ENCODE measurements at regions not wholly inside any gene's neighbourhood (a gene's known extent, or its start where the extent isn't known, plus 50 kb on each side); places are given as distances from the start of the nearest gene placed in this dataset.

DNA sequence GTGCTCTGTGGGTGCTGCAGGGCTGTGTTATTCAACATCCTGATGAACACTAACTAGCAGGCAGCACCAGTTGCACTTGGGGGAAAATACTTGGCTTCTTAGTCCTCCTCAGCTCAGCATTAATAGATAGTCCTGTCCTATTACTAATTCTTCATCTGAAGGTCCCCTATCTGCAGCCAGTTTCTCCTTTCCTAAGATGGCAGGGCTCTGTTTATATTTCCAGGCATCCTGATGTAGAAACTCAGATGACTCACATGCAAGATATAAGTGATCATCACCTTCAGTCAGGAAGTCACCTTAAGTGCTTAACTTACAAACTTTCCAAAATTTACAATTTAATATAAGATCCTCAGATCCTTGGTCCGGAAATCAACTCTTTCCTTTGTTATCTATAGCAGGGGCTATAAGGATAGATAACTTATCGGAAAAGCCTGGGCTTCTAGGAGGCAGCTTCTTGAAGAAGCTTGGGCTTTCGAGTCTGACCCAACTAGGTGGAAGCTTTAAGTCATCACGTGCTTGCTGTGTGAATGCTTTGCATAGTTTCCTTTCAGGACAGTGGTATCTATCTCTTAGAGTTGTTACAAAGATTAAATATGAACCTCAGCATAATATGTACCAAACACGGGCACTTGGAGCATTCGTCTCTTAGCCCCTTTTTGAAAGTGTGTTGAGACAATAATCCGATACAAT lies 181.0 kb upstream of the GRIP1 start:
- no peak for DNase-seq

GRCh38 chr12:66860752-66861750 lies 182.2 kb upstream of the GRIP1 start:
- DNase-seq: peak; percentile 19 to 26

DNA sequence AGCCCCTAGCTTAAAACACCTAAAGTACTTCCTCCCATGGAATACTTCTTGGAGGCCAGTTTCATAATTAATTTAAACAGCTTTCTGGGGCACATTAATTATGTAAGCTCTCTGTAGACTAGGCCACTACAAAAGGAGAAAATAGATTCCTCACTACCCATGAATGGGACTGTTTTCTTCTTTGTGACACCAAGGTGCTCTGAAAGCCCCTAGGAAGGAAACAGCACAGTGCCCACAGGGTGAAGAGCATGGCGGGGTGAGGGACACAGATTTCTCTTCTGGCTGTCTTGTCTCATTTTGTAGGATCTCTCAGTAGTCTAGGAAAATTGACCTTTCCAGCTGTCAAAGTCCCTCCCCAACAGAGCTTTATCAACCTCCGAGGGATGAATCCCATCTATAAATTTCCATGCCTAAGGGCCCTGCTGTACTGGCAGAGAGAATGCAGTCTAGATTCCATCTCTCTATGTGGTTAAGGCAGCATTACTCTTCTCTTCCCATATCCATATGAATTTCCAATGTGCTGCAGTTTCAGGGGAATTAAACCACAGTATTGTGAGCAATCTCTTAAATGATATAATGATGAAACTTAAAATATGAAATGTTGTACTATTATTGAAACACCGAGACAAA lies 183.6 kb upstream of the GRIP1 start:
- no peak for DNase-seq

GRCh38 chr12:66863276-66863675 lies 184.4 kb upstream of the GRIP1 start:
- DNase-seq: no peak

DNA sequence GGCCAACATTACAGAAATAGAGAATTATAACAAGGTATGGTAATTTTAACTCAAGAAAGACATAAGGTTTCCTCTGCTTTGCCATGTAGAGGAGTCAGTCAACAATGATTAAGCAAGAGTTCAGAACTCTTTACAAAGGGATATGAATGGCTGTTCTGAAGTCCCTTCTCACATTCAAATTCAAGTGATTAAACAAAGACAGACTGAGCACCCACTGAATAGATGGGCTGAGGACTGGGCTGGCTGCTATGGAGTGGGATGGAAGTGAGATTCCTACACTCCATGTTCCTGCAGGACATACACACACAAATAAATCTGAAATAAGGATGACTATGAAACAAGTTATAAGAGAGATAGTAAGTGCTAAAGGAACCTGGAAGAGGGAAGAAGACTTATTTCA lies 199.0 kb upstream of the GRIP1 start:
- DNase-seq: no peak

DNA sequence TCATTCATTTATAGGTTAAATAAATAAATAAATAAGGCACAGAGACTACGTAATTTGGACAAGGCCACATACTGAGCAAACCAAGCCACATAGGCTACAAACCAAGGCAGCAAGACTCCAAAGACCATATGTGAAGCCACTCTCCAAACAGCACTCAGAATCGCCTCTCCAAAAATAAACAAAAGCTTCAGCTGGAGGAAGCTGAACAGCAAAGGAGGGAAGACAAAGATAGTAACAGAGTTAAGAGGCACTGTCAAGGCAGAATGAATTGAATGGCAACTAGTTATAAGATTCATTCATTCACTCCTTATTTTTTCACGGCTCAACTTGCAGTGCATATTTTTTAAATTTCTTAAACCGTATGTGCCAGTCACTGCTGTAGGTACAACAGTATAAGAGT lies 200.5 kb upstream of the GRIP1 start:
- no peak for DNase-seq

GRCh38 chr12:66881386-66881785 lies 202.5 kb upstream of the GRIP1 start:
- DNase-seq: no peak

DNA sequence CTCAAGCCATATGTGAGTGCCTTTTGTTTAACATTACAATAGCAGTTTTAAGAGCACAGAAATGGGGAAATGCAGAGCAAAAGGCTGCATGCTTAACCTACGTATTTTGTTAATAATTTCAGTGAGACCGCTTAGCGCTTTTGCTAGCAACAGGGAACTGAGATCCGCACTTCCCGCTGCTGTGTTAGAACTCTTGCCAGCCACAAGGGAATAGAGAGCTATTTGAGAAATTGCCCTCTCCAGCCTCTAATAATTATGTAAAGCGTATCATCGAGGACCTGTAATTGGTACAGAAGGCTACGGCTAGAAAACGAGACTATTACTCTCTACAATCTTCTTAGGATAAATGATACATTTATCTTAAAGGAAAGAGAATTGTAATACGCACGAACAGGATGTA lies 205.2 kb upstream of the GRIP1 start:
- DNase-seq: no peak

DNA sequence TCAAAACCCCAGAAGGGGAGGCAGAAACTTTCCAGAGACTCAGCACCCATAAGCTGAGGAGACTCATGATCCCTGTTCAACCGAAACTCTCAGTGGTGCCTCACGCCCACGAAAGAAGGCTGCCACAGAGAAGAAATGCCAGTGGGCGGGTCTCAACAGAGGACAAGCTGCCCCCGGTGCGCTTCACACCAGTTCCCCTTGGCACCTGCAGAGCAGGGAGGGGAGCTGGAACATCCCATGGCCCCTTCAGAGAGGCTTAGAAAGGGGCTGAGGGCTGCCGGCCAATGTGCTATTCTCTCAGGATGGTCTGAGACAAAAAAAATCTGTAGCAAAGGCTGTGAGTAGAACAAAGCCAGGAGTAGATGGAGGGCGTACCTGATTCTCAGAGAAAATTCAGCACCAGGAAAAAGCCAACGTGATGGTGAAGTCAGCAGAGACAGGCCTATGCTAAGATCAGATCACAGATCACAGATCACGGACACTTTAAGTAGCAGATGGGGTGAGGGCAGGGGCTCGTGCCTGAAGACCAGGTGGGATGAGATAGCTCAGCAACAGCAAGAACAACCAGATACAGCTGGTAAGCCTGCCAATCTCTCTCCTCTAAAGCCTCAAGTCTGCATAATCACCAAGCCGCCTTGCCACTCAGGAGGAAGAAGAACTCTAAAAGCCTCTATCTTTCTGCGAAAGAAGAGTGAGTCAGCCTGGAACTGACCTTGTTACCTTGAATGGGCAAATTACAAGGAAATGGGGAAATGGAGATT lies 206.4 kb upstream of the GRIP1 start:
- DNase-seq: no peak

GRCh38 chr12:66896797-66897196 lies 217.9 kb upstream of the GRIP1 start:
- DNase-seq: no peak

GRCh38 chr12:66898700-66899469 lies 220.0 kb upstream of the GRIP1 start:
- no peak for DNase-seq

DNA sequence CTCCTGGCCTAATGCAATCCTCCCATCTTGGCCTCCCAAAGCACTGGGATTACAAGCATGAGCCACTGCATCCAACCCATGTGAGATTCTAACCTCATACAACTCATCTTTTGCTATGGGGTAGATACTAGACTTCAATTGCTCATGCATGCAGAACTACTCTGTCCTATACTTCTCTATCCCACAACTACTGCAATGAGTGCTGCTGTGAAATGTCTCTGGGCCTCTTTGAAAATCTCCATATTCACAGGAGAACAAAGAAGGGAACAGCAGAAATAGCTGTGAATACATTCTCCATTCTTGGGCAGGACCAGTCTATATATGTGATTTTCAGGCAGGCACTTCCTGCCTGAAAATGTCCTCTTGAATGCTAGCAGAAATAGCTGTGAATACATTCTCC lies 220.7 kb upstream of the GRIP1 start:
- no peak for DNase-seq

GRCh38 chr12:66900616-66901015 lies 221.7 kb upstream of the GRIP1 start:
- DNase-seq: no peak

DNA sequence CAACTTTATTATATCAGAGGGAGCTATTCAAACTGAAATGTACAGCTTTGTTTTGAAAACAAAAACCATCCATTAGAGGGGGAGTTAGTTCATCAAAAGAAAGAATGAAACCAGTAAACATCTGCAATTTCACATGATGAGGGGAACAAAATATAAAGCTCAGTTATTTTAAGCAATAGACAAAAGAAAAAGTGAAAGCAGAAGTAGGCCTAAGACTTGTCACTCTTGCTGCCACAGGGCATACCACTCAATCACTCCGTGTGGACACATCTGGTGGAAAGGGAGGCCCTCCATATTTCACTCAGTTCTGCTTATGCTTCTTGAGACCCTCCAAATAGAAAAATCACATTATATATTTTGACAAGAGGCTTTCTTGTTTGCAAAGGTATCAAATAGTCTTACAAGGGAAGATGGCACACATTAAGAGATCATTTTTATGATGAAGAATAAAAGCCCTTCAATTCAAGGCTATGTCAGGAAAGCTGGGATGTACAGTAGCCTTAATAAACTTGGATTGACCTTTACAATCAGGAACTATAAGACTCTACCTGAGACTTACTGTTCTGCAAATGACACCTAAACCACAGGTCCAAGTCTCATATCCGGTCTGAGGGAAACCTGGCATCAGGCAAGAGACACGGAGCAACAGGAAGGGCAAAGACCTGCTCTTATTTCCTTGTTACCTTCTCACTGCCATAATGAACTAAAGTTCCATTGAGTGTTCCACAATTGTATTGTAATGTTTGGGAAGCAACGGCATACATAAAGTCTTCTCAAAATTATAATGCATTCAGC lies 222.5 kb upstream of the GRIP1 start:
- DNase-seq: no peak

DNA sequence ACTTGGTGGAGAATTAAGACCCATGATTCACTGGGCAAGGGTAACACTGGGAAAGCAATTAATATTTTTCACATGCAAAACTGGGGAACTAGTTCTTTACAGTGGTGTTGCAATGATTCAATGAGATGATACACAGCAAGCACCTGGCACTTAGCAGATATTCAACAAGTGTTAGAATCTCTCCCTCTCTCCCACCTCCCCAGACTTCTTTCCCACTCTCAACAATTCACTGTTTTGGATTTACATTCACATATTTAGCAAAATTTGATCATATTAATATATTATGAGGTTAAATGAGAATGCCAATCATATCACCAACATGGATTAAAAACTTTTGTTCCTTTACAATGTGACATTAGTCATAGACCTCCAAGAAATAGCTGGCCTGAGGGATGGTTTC lies 223.1 kb upstream of the GRIP1 start:
- no peak for DNase-seq

DNA sequence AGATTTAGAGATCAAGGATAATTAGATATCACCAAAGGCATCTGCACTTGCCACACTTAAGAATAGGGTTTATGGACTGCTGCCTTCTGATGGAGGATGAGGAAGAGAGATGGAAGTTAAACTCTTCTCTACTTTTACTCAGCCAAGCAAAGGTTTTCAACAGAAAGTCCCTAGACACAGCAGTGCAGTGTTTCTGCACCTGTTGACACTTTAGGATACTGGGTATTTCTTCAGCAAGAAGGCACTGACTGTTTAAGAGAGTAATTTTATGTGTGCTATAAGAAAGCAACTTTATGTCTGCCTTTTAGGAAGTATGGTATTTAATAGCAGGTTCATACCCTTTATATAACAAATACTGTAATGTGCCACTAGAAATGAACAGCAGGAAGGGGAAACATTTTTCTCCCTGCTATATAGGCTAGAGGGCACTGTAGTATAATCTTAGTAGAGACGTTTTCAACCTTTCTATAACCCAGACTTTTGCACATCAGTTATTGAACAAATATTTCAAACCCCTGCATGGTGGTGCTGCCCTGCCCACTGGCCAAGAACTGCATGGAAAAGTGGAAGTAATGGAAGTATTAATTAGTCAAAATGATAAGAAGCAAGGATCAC lies 225.0 kb upstream of the GRIP1 start:
- DNase-seq: no peak

GRCh38 chr12:66905201-66905600 lies 226.3 kb upstream of the GRIP1 start:
- DNase-seq: no peak

GRCh38 chr12:66910366-66910974 lies 231.6 kb upstream of the GRIP1 start:
- no peak for DNase-seq

- peak in 1 of 2 donors; percentile 27 for DNase-seq
These were observed 236.5 kb upstream of the GRIP1 start for GRCh38 chr12:66915306-66915904.

DNA sequence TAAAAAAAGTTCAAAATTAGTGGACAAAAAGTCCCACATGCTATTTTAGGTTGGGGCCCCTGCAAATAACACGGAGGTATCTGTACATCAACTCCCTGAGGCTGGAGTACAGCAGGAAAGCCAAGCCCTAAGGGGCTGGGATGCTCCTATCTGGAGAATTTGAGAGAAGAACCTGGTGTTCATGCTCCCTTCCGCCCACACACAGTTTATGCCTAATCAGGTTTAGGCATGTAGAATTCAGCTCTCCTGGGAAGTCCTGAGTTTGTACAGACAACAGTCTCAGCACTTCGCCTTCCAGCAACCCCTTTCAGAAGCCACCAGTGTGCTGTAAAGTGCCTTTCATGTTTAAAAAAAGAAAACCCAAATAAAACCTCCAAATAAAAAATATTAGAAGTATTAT lies 237.3 kb upstream of the GRIP1 start:
- DNase-seq: no peak

Data from hippocampal formation (tissue), 2 donors.